OCI-LY3 (cell line): ENCODE measurements at regions not wholly inside any gene's neighbourhood (a gene's known extent, or its start where the extent isn't known, plus 50 kb on each side); places are given as distances from the start of the nearest gene placed in this dataset.

ENCODE experiments used
- H2AFZ ChIP-seq: fragments of 200-600, 300-600 bp; shearing (Covaris generic); 2 replicates; pipeline ENCODE4 v1.6.0; 2014; ENCODE audit warnings: antibody characterized with exemption, low read depth, low read length
- H3K27ac ChIP-seq: fragments of 200-600, 300-600 bp; sonication (generic); 2 replicates; pipeline ENCODE4 v1.5.1; 2014; ENCODE audit warnings: mild to moderate bottlenecking, low read length, moderate library complexity, mixed read lengths
- H3K27me3 ChIP-seq: fragments of 200-600, 300-600 bp; sonication (generic); 2 replicates; pipeline ENCODE4 v1.6.1; 2014; ENCODE audit warnings: low read depth, low read length, mixed read lengths
- H3K36me3 ChIP-seq: fragments of 200-600, 300-600 bp; sonication (generic); replicated peaks from 2 replicates; pipeline ENCODE3; 2014; ENCODE audit warnings: low read depth, low read length, mixed read lengths
- H3K4me1 ChIP-seq: fragments of 300-600, 200-600 bp; sonication (generic); 2 replicates; pipeline ENCODE4 v1.6.1; 2014; ENCODE audit warnings: low read length, mixed read lengths
- H3K4me2 ChIP-seq: fragments of 200-600, 300-600 bp; sonication (generic); 2 replicates; pipeline ENCODE4 v1.6.1; 2014; ENCODE audit warnings: low read length, mixed read lengths
- H3K4me3 ChIP-seq: fragments of 300-600, 200-600 bp; sonication (generic); 2 replicates; pipeline ENCODE4 v1.5.1; 2014; ENCODE audit warnings: antibody characterized with exemption, mild to moderate bottlenecking, low read length, moderate library complexity
- H3K79me2 ChIP-seq: fragments of 300-600, 200-600 bp; shearing (Covaris generic); 2 replicates; pipeline ENCODE4 v1.6.1; 2014; ENCODE audit warnings: mild to moderate bottlenecking, low read length, mixed read lengths
- H3K9ac ChIP-seq: fragments of 300-600, 200-600 bp; shearing (Covaris generic); 2 replicates; pipeline ENCODE4 v1.6.0; 2014; ENCODE audit warnings: mild to moderate bottlenecking, low read length, moderate library complexity
- H3K9me3 ChIP-seq: fragments of 200-600, 300-600 bp; shearing (Covaris generic); 2 replicates; pipeline ENCODE4 v1.6.1; 2014; ENCODE audit warnings: low read length, mixed read lengths; ENCODE audit not compliant: insufficient read depth
- H4K20me1 ChIP-seq: fragments of 200-600, 300-600 bp; sonication (generic); 2 replicates; pipeline ENCODE4 v1.6.1; 2016; ENCODE audit warnings: low read length, mixed read lengths; ENCODE audit not compliant: insufficient read depth
- EZH2phosphoT487 ChIP-seq: fragments of 200-600 bp; shearing (Covaris generic); IDR thresholded peaks from 2 replicates; pipeline ENCODE4 v1.6.1; 2018; ENCODE audit warnings: antibody characterized with exemption, mixed run types, low read depth
- TF ChIP-seq, protein P1 (sequence below): fragments of 200-600, 300-600 bp; sonication (generic); IDR thresholded peaks from 2 replicates; pipeline ENCODE4 v1.5.1; 2014; ENCODE audit warnings: antibody characterized with exemption, low read length, low read depth

DNA sequence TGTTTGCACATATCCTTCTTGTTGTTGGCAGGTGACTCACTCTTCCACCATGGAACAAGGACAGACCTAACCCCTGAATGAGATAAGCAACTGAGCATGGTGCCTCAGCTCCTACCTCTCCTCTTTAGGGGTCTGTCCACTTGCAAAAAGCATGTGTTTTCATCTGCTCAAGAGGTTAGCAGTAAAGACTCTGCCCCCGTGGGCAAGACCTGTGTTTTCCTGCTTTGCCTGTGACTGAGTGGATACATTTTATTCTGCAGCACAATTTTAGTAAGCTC lies 111.0 kb upstream of the LIFR start:
- Histone ChIP-seq H3K9ac (no peak overlapping the region), H4K20me1 (no peaks in the 10 kb centered on the region), H3K4me3 (no peak overlapping the region), H3K4me2 (no peak overlapping the region), H3K27me3 (peaks cover 36% of the 10 kb centered on the region), H3K36me3 (no peaks in the 10 kb centered on the region), H2AFZ (no peak overlapping the region), H3K4me1 (no peaks in the 10 kb centered on the region), H3K27ac (no peak overlapping the region), H3K79me2 (no peaks in the 10 kb centered on the region), H3K9me3 (no peaks in the 10 kb centered on the region)
- TF ChIP-seq, protein P1, sequence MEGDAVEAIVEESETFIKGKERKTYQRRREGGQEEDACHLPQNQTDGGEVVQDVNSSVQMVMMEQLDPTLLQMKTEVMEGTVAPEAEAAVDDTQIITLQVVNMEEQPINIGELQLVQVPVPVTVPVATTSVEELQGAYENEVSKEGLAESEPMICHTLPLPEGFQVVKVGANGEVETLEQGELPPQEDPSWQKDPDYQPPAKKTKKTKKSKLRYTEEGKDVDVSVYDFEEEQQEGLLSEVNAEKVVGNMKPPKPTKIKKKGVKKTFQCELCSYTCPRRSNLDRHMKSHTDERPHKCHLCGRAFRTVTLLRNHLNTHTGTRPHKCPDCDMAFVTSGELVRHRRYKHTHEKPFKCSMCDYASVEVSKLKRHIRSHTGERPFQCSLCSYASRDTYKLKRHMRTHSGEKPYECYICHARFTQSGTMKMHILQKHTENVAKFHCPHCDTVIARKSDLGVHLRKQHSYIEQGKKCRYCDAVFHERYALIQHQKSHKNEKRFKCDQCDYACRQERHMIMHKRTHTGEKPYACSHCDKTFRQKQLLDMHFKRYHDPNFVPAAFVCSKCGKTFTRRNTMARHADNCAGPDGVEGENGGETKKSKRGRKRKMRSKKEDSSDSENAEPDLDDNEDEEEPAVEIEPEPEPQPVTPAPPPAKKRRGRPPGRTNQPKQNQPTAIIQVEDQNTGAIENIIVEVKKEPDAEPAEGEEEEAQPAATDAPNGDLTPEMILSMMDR = no peak
- TF ChIP-seq EZH2phosphoT487 = no peak

GRCh38 chr5:38669361-38669880 lies 113.0 kb upstream of the LIFR start:
- Histone ChIP-seq H3K4me3 (no peak overlapping the region), H3K9ac (no peak overlapping the region), H3K79me2 (no peaks in the 10 kb centered on the region), H3K4me2 (no peak overlapping the region), H2AFZ (no peak overlapping the region), H4K20me1 (no peaks in the 10 kb centered on the region), H3K27ac (no peak overlapping the region), H3K9me3 (no peaks in the 10 kb centered on the region), H3K36me3 (no peaks in the 10 kb centered on the region), H3K4me1 (peaks cover 12% of the 10 kb centered on the region), H3K27me3 (peaks cover 41% of the 10 kb centered on the region)
- no peak for TF ChIP-seq EZH2phosphoT487

DNA sequence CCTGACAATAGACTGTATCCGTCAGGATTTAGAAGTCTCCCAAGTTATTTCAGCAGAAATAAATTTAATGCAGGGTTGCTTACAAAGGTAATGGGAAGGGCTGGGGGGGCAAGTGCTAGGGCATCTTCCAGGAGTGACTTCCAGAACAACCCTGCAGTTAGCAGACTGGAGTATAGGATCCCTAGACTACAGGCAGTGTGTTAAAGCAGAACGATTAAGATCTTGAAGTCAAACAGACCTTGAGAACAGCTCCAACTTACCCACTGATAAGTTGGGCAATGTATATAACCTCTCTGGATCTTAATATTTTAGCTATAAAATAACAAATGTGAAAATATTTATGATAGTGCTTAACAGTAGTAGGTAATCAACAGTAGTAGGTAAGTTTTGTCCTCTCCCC lies 113.6 kb upstream of the LIFR start:
- no peaks in the 10 kb centered on the region for H3K36me3 ChIP-seq
- no peak overlapping the region for H3K9ac ChIP-seq
- no peak overlapping the region for H2AFZ ChIP-seq
- H3K4me3 ChIP-seq = no peak overlapping the region
- peaks cover 12% of the 10 kb centered on the region for H3K4me1 ChIP-seq
- no peak for TF ChIP-seq EZH2phosphoT487
- TF ChIP-seq, protein P1 = no peak
- no peaks in the 10 kb centered on the region for H3K79me2 ChIP-seq
- H4K20me1 ChIP-seq = no peaks in the 10 kb centered on the region
- no peaks in the 10 kb centered on the region for H3K9me3 ChIP-seq
- H3K27me3 ChIP-seq = peaks cover 41% of the 10 kb centered on the region
- H3K27ac ChIP-seq = no peak overlapping the region
- H3K4me2 ChIP-seq = no peak overlapping the region

GRCh38 chr5:38670878-38671277 lies 114.4 kb upstream of the LIFR start:
- H3K4me3 ChIP-seq = no peak overlapping the region
- peaks cover 46% of the 10 kb centered on the region for H3K27me3 ChIP-seq
- no peaks in the 10 kb centered on the region for H4K20me1 ChIP-seq
- no peak overlapping the region for H3K4me2 ChIP-seq
- no peaks in the 10 kb centered on the region for H3K36me3 ChIP-seq
- TF ChIP-seq EZH2phosphoT487 = no peak
- TF ChIP-seq, protein P1 = no peak
- no peaks in the 10 kb centered on the region for H3K9me3 ChIP-seq
- H3K27ac ChIP-seq = no peak overlapping the region
- no peaks in the 10 kb centered on the region for H3K79me2 ChIP-seq
- H3K4me1 ChIP-seq = peaks cover 12% of the 10 kb centered on the region
- no peak overlapping the region for H3K9ac ChIP-seq
- H2AFZ ChIP-seq = no peak overlapping the region
